GM12864 (cell line): ENCODE measurements at regions not wholly inside any gene's neighbourhood (a gene's known extent, or its start where the extent isn't known, plus 50 kb on each side); places are given as distances from the start of the nearest gene placed in this dataset.
"Not testable (repeated sequence)": the region's sequence is repeated elsewhere in the genome, so short reads cannot be mapped to it uniquely, and the experiment has no call there.

Source experiments
- DNase-seq: peaks from one replicate; pipeline ENCODE4 v3.0.0-alpha.2; 2011; ENCODE audit warnings: low read depth
- H3K4me3 ChIP-seq: 2 replicates; pipeline ENCODE4 v1.5.1; 2011; ENCODE audit warnings: mild to moderate bottlenecking, low read depth, low read length, control low read depth
- TF ChIP-seq, protein P1 (sequence below): IDR thresholded peaks from 2 replicates; pipeline ENCODE4 v1.5.1; 2011; ENCODE audit warnings: low read depth, mild to moderate bottlenecking, moderate library complexity, low read length, control low read depth, inconsistent platforms; ENCODE audit errors: missing control alignments

DNA sequence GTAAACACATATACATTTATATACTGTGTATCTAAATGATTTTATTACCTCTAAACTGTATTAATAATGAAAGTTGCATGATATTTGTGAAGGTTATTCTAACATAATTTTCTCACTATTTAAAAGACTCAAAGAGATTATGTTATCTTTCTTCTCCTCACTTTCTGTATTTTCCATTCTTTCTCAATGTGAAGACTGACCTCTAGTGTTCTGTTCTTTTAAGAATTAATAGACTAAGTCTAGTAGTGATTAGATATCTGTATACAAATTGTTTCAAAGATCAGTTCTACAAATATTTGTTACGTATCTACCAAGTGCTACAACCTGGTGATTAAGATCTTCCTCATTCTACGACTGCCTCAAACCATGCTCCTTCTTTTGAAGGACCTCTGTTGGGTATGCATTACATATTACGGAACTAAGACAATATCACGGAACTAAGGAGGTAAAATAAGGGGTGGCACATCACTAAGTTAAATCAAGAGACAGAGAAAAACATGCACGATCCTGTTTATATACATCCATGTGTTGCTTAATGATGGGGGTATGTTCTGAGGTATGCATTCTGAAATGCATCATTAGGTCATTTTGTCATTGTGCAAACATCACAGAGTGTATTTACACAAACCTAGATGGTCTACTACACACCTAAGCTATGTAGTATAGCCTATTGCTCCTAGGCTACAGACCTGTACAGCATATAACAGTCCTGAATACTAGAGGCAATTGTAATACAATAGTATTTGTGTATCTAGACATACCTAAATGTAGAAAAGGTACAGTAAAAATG is 161.5 kb upstream of the KBTBD8 start:
- TF ChIP-seq, protein P1, sequence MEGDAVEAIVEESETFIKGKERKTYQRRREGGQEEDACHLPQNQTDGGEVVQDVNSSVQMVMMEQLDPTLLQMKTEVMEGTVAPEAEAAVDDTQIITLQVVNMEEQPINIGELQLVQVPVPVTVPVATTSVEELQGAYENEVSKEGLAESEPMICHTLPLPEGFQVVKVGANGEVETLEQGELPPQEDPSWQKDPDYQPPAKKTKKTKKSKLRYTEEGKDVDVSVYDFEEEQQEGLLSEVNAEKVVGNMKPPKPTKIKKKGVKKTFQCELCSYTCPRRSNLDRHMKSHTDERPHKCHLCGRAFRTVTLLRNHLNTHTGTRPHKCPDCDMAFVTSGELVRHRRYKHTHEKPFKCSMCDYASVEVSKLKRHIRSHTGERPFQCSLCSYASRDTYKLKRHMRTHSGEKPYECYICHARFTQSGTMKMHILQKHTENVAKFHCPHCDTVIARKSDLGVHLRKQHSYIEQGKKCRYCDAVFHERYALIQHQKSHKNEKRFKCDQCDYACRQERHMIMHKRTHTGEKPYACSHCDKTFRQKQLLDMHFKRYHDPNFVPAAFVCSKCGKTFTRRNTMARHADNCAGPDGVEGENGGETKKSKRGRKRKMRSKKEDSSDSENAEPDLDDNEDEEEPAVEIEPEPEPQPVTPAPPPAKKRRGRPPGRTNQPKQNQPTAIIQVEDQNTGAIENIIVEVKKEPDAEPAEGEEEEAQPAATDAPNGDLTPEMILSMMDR, result no peak
- no peak for DNase-seq
- H3K4me3 ChIP-seq, result no peak overlapping the region

DNA sequence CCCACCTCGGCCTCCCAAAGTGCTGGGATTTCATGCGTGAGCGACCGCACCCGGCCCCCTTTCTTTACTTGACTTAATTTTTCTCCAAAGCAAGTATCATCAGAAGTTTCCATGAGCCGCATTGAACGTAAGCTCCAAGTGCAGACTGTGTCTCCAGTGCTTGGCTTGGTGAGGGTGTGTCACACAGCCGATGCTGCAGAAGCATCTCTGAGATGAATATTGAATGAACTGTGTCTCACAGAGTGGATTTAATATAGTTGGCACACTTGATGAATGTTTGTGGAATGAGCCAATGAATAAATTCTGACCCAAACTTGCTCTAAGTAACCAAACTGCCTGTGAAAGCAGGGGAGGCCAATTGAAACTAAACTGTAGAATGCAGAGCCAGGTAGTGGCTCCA is 159.4 kb upstream of the KBTBD8 start:
- TF ChIP-seq, protein P1, result no peak
- H3K4me3 ChIP-seq, result no peak overlapping the region
- no peak for DNase-seq

DNA sequence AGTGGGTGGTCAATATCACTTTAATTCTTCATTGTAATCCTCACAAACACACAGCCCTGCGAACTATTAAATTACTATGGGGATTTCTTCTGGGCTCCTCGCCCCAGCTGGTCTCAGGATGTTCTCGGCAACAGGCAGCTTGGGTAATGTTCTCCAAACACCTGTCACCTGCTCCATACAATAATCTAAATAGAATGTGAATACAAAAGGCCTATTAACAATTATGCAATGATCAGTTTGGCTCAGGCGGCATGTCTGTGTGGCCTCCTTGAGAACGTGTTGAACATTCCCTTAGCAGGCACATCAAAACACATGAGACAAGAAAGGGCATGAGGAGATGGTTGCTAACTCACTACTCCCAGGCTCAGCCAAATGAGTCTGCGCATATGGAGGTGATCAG is 158.6 kb upstream of the KBTBD8 start:
- TF ChIP-seq, protein P1, result no peak

DNA sequence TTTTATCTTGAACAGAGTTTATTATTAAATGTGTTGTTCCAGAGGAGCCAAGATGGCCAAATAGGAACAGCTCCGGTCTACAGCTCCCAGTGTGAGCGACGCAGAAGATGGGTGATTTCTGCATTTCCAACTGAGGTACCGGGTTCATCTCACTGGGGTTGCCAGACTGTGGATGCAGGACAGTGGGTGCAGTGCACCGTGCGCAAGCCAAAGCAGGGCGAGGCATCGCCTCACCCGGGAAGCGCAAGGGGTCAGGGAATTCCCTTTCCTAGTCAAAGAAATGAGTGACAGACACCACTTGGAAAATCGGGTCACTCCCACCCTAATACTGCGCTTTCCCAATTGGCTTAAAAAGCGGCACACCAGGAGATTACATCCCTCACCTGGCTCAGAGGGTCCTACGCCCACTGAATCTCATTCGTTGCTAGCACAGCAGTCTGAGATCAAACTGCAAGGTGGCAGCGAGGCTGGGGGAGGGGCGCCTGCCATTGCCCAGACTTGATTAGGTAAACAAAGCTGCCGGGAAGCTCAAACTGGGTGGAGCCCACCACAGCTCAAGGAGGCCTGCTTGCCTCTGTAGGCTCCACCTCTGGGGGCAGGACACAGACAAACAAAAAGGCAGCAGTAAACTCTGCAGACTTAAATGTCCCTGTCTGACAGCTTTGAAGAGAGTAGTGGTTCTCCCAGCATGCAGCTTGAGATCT is 155.2 kb upstream of the KBTBD8 start:
- not testable (repeated sequence) for H3K4me3 ChIP-seq, DNase-seq

More for the DNA sequence above, 158.6 kb upstream of the KBTBD8 start:
- DNase-seq, result no peak
- H3K4me3 ChIP-seq, result no peak overlapping the region

DNA sequence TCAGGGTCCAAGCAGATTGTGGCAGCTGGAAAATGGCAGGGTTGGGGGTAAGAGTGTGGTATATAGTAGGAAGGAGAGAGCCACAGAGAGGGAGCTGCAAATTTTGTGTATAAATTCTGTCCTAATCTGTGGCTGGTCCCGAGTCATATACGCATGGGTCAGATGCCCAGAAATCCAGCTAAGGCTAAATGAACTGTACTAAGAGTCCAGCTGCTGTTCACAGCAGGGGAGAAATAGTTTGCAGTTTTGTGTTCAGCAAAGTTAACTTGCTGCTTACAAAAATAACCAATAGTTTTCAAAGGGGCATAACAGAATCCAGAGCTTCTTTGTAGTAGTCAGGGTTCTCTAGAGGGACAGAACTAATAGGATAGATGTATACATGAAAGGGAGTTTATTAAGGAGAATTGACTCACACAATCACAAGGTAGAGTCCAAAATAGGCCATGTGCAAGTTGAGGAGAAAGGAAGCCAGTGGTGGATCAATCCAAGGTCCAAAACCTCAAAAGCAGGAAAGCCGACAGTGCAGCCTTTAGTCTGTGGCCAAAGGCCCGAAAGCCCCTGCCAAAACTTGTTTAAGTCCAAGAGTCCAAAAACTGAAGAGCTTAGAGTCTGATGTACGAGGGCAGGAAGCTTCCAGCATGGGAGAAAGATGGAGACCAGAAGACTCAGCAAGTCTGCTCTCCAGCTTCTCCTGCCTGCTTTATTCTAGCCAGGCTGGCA is 146.1 kb upstream of the KBTBD8 start:
- TF ChIP-seq, protein P1, result no peak
- DNase-seq, result no peak
- H3K4me3 ChIP-seq, result no peak overlapping the region

DNA sequence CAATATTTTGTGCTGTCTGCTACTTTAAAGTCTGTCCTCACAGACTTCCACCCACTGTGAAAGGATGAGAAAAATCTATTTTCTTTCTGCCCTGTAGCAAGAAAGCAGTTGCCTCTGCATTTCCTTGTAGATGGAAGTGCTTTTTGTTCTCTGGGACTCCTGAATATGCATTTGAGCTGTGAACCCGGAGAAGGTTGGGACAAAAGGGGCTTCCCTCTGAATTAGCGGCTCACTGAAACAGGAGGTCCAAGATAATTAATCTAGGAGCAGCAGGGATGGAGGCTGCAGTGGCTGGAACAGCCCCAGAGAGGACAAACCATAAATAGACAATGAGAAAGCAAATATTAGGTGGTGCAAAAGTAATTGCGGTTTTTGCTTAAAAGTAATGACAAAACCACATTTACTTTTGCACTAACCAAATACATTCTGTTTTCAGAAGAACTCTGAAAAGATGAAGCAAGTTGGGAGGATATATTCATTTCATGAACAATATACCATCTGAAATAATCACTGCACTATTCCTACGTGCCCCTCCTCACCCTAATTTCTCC is 143.4 kb upstream of the KBTBD8 start:
- no peak for DNase-seq
- H3K4me3 ChIP-seq, result no peak overlapping the region
- TF ChIP-seq, protein P1, result no peak

DNA sequence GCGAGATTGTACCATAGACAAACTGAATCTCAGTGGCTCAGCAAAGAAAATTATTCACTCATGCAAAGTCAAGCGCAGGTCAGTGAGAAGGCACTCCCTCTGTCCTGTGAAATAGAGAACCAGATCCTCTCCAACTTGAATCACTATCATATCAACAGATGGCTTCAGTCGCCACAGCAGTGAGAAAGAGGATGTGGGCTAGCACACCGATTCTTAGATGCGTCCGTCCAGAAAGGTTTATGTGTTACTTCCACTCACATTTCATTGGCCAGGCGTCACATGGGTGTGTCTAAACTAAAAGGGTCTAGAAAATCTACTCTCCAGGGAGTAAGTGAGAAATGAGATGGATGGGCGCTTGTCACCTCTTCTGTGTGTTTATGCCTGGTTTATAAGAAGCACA is 141.6 kb upstream of the KBTBD8 start:
- TF ChIP-seq, protein P1, result no peak
- no peak overlapping the region for H3K4me3 ChIP-seq
- peak; percentile 21 for DNase-seq
